Thoracic aorta (tissue), 2 donors: ENCODE measurements at regions not wholly inside any gene's neighbourhood (a gene's known extent, or its start where the extent isn't known, plus 50 kb on each side); places are given as distances from the start of the nearest gene placed in this dataset.
"Not testable (repeated sequence)": the region's sequence is repeated elsewhere in the genome, so short reads cannot be mapped to it uniquely, and the experiment has no call there.

Experiments
- ATAC-seq: fragments of 150-250 bp; one replicate; pipeline ENCODE4 v1.8.0; 2017; ENCODE audit warnings: low read depth; ENCODE audit not compliant: insufficient number of reproducible peaks, low FRiP score
- DNase-seq: peaks from one replicate; pipeline ENCODE4 v3.0.0-alpha.2; 2020; ENCODE audit warnings: low spot score
- H3K27ac ChIP-seq, 2 donors: fragments of 200-600 bp; sonication (generic); 1 replicate in 1 of 2; 2 replicates in 1 of 2; pipeline ENCODE4 v1.5.1; 2016; ENCODE audit warnings: mild to moderate bottlenecking in 2 of 2, moderate library complexity in 2 of 2
- H3K27me3 ChIP-seq: fragments of 200-600 bp; sonication (generic); replicated peaks from 2 replicates; pipeline ENCODE4 v1.6.0; 2016; ENCODE audit warnings: mild to moderate bottlenecking; ENCODE audit not compliant: insufficient read depth
- H3K36me3 ChIP-seq: fragments of 200-600 bp; sonication (generic); one replicate; pipeline ENCODE4 v1.5.1; 2016
- H3K4me1 ChIP-seq, 2 donors: fragments of 200-600 bp; sonication (generic); 1 replicate in 1 of 2; 2 replicates in 1 of 2; pipeline versions ENCODE4 v1.5.1 to v1.6.0; 2016; ENCODE audit warnings: low read depth in 2 of 2, mild to moderate bottlenecking in 1 of 2; ENCODE audit not compliant: control insufficient read depth in 1 of 2
- H3K4me3 ChIP-seq: fragments of 200-600 bp; sonication (generic); 2 replicates; pipeline ENCODE4 v1.5.1; 2016; ENCODE audit warnings: mild to moderate bottlenecking
- H3K9me3 ChIP-seq: fragments of 200-600 bp; sonication (generic); 2 replicates; pipeline ENCODE4 v1.5.1; 2016
- CTCF ChIP-seq: fragments of 200-600 bp; sonication (generic); IDR thresholded peaks from one replicate; pipeline ENCODE4 v1.5.1; 2019; ENCODE audit warnings: antibody characterized with exemption

- TF ChIP-seq CTCF, result no peak
- no peak for ATAC-seq
- Histone ChIP-seq H3K27ac (no peak overlapping the region), H3K9me3 (no peaks in the 10 kb centered on the region), H3K27me3 (no peaks in the 10 kb centered on the region), H3K4me3 (no peak overlapping the region), H3K4me1 (peaks cover 3 to 8% of the 10 kb centered on the region in 2 donors), H3K36me3 (no peaks in the 10 kb centered on the region)
- no peak for DNase-seq
Measured at GRCh38 chr6:80862756-80863155, 756.3 kb downstream of the BCKDHB start.

- Histone ChIP-seq H3K4me1 (peaks cover 3 to 8% of the 10 kb centered on the region in 2 donors), H3K36me3 (no peaks in the 10 kb centered on the region), H3K9me3 (peaks cover 10% of the 10 kb centered on the region), H3K4me3 (no peak overlapping the region), H3K27me3 (no peaks in the 10 kb centered on the region), H3K27ac (no peak overlapping the region)
- ATAC-seq (no peak), DNase-seq (no peak)
- no peak for TF ChIP-seq CTCF
Measured at GRCh38 chr6:80860107-80860506, 753.6 kb downstream of the BCKDHB start.

GRCh38 chr6:80847973-80848372, 741.5 kb downstream of the BCKDHB start:
- not testable (repeated sequence) for H3K27me3 ChIP-seq
- H3K9me3 ChIP-seq, result peaks cover 17% of the 10 kb centered on the region

GRCh38 chr6:80832337-80832736, 725.9 kb downstream of the BCKDHB start:
- DNase-seq, result no peak
- Histone ChIP-seq H3K27ac (no peak overlapping the region), H3K9me3 (no peaks in the 10 kb centered on the region), H3K4me3 (no peak overlapping the region), H3K4me1 (peaks cover 0 to 5% of the 10 kb centered on the region in 2 donors), H3K27me3 (no peaks in the 10 kb centered on the region), H3K36me3 (no peaks in the 10 kb centered on the region)
- TF ChIP-seq CTCF, result no peak
- no peak for ATAC-seq

More at GRCh38 chr6:80847973-80848372, 741.5 kb downstream of the BCKDHB start:
- H3K4me3 ChIP-seq, H3K36me3 ChIP-seq, H3K27ac ChIP-seq, H3K4me1 ChIP-seq, DNase-seq, ATAC-seq: not testable (repeated sequence)

GRCh38 chr6:80793411-80793810, 686.9 kb downstream of the BCKDHB start:
- no peak overlapping the region for H3K27ac ChIP-seq
- peaks cover 4 to 23% of the 10 kb centered on the region in 2 donors for H3K4me1 ChIP-seq
- no peaks in the 10 kb centered on the region for H3K36me3 ChIP-seq
- no peak overlapping the region for H3K4me3 ChIP-seq
- no peaks in the 10 kb centered on the region for H3K9me3 ChIP-seq
- no peak for TF ChIP-seq CTCF
- ATAC-seq (no peak), DNase-seq (no peak)
- H3K27me3 ChIP-seq, result no peaks in the 10 kb centered on the region

GRCh38 chr6:80792151-80792550, 685.7 kb downstream of the BCKDHB start:
- no peak for ATAC-seq
- no peak for TF ChIP-seq CTCF
- H3K27ac ChIP-seq, result no peak overlapping the region
- H3K36me3 ChIP-seq, result no peaks in the 10 kb centered on the region
- H3K9me3 ChIP-seq, result no peaks in the 10 kb centered on the region
- peaks cover 4 to 30% of the 10 kb centered on the region in 2 donors for H3K4me1 ChIP-seq
- H3K4me3 ChIP-seq, result no peak overlapping the region
- no peaks in the 10 kb centered on the region for H3K27me3 ChIP-seq
- DNase-seq, result no peak
